GM23338 (cell line): ENCODE measurements at regions not wholly inside any gene's neighbourhood (a gene's known extent, or its start where the extent isn't known, plus 50 kb on each side); places are given as distances from the start of the nearest gene placed in this dataset.

Experiments
- CREB1 ChIP-seq: fragments of 250-450 bp; sonication (Bioruptor Pico); IDR thresholded peaks from 2 replicates; pipeline ENCODE4 v1.5.0; 2020; ENCODE audit warnings: low read depth, mild to moderate bottlenecking, moderate library complexity
- CTCF ChIP-seq, 2 experiments: fragments of 200-600 bp in 1 of 2; sonication (generic) in 1 of 2; conservative IDR thresholded peaks; 2 replicates each; pipeline versions ENCODE4 v1.5.1 to v1.6.1; 2016 to 2017; ENCODE audit warnings: antibody characterized with exemption in 2 of 2, low read depth in 2 of 2, mild to moderate bottlenecking in 2 of 2, moderate library complexity in 1 of 2
- ETS1 ChIP-seq: IDR thresholded peaks from 2 replicates; pipeline ENCODE4 v1.6.1; 2016; ENCODE audit warnings: antibody characterized with exemption
- EZH2 ChIP-seq: fragments of 200-600 bp; sonication (generic); IDR thresholded peaks from one replicate; pipeline ENCODE4 v1.8.0; 2017; ENCODE audit warnings: antibody characterized with exemption, mild to moderate bottlenecking, low read depth; ENCODE audit not compliant: unreplicated experiment
- EZH2phosphoT487 ChIP-seq: fragments of 200-600 bp; sonication (generic); IDR thresholded peaks from one replicate; pipeline ENCODE4 v1.8.1; 2018; ENCODE audit warnings: antibody characterized with exemption; ENCODE audit not compliant: unreplicated experiment
- JUNB ChIP-seq: IDR thresholded peaks from one replicate; pipeline ENCODE4 v1.6.1; 2016; ENCODE audit warnings: antibody characterized with exemption; ENCODE audit not compliant: unreplicated experiment
- POLR2AphosphoS5 ChIP-seq: IDR thresholded peaks from 2 replicates; pipeline ENCODE4 v1.6.1; 2016; ENCODE audit warnings: antibody characterized with exemption, low read depth
- REST ChIP-seq: IDR thresholded peaks from one replicate; pipeline ENCODE4 v1.6.1; 2018; ENCODE audit warnings: antibody characterized with exemption; ENCODE audit not compliant: unreplicated experiment
- ZNF114 ChIP-seq: fragments of 250-450 bp; sonication (Bioruptor Pico); IDR thresholded peaks from 2 replicates; pipeline ENCODE4 v1.5.0; 2020; ENCODE audit warnings: mild to moderate bottlenecking, moderate library complexity
- ZNF331 ChIP-seq: fragments of 250-450 bp; sonication (Bioruptor Pico); IDR thresholded peaks from 2 replicates; pipeline ENCODE4 v1.5.0; 2020; ENCODE audit warnings: low read depth, mild to moderate bottlenecking, moderate library complexity

GRCh38 chr9:31554941-31555340 lies 829.5 kb upstream of the ACO1 start:
- no peak for TF ChIP-seq EZH2
- no peak for TF ChIP-seq CTCF (conservative IDR thresholded peaks at IDR 0.05; ENCODE audit: low read depth in 2 of 2)
- TF ChIP-seq POLR2AphosphoS5: no peak
- no peak for TF ChIP-seq JUNB
- TF ChIP-seq CREB1: no peak
- TF ChIP-seq EZH2phosphoT487: no peak
- no peak for TF ChIP-seq ZNF114 (CRISPR knock-in tag)
- no peak for TF ChIP-seq ETS1
- no peak for TF ChIP-seq ZNF331 (CRISPR knock-in tag)
- no peak for TF ChIP-seq REST
